ENCODE measurements at regions not wholly inside any gene's neighbourhood (a gene's known extent, or its start where the extent isn't known, plus 50 kb on each side); places are given as distances from the start of the nearest gene placed in this dataset.
"Not testable (repeated sequence)": the region's sequence is repeated elsewhere in the genome, so short reads cannot be mapped to it uniquely, and the experiment has no call there.

DNA sequence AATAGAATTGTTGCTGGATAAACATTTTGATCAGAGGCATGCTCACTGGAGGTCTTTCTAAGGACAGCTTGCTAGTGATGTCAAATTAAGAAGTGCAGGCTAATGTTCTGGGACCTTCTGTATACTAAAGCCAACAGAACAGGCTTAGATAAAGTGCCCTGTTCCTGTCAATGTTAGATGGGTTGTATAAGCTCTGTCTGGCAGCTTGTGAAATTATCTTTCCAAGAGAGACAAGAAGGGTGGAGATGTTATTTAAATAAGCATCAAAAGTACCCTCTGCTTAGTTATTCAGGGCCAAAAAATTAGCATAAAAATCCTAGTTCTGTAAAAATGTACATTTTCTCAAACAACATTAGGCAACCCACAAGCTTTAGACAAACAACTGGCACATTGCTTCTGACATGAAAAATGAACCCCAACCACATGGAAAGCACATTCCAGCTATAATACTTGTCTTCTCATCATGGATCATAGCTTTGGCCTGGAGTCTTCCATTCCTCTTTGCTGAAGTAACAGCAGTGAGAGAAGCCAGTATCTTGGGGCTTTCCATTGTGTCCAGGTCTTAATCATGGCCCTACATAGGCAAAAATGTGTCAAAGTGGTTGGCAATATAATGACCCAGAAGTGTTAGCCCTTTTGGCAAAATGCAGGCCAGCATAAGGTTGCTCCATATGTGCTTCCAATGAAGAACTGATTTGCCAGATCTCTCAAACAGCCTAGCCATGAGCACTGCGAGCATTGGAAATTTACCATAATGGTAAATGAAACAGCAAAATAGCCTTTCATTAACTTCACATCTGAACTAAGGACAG is 478.1 kb upstream of the ZNF804A start:
- no peak for DNase-seq

DNA sequence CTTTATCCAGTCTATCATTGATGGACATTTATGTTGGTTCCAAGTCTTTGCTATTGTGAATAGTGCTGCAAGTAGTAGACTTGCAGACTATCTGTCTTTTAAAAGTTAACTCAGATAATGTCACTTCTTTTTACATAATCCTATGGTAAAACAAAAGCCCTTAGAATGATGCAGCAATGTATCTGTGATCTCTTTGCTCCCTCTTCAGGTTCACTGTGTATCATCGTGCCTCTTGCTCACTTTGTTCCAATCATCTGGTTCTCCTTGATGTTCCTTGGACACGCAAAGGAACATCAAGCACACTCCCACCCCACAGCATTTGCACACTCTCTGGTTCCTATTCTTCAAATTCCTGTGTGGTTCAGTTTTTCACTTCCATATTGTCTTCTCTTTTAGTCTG is 472.5 kb upstream of the ZNF804A start:
- DNase-seq: no peak

DNA sequence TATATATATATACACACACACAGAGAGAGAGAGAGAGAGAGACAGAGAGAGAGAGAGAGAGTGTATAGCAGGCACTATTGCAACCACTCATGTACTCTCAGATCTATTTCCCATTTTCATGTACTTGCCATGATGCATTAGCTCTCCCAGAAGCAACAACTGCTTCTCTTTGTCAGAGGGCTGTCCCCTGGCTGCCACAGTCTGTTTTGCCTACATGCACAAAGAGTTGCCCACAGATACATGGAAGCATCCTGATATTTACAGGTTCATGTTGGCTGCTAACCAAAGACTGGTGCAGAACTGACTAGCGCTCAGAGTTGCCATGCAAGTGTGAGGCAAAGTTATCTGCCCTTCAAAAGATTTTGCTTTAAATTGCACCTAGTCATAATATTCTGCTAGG is 469.3 kb upstream of the ZNF804A start:
- no peak for DNase-seq

DNA sequence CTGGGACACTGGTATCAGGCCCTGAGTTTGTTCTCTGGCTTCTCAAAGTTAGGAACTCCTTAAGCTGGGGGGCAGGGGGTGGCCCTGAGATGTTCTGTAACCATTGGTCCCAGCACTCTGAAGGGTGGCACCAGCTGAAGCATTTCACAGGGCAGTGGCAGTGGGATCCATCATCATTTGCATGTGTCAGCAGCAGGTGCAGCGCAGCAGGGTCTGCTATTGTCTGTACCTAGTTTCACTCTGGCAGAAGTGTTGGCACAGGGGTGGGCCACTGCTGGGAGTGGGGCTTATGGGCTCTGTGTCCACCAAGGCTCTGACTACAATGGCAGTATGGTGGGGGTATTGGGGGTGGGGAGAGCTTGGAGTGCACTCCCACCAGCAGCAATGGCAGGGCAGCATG is 460.4 kb upstream of the ZNF804A start:
- DNase-seq: no peak

DNA sequence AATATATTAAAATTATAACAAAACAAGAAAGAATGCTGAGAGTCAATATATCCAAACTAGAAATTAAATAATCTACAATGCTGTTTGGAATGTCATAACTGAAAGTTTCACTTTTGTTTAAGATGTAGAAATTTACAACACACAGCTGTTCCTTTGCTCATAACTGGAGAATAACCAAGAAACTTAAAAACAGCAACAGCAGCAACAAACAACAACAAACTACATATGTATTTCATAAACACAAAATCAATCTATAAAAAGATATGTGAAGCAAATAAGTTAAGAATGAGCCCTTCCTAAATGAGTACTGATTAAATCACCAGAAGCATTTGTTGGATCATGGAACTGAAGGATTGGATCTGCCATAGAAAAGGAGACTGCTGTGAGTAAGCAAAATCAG is 456.5 kb upstream of the ZNF804A start:
- DNase-seq: no peak

DNA sequence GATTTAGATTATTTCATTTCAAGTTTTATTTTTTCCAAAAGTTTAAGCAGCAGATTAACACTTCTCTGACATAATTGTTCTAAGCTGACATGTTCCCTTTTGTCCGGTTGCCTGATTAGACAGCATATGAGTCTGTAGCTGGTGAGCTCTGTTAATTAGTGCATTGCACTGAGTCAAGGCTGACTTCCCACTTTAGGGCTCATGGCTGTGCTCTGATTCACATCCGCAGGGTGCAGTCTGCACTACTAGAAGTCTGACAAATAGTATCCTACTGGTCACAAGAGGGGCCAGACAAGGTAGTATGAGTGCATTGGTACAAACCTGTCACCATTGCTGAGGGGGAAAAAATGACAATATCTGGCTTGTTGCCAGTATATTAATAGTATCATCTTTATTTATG is 443.9 kb upstream of the ZNF804A start:
- DNase-seq: no peak

DNA sequence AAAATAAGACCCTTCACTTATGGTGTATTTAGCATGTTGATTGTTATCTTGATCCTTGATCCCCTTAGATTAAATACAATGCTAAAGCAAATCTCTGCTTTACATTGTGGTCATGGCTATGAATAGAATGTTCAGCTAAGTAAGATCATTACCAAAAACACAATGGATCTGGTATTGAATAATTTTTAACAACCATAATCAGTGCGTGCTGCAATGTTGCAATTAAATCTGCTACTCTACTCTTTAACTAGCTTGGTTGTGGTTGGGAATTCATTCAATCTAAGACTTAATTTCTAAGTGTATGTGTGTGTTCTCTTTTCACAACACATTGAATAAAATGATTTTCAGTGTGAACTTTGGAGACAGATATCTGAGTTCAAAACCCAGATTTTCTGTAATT is 442.5 kb upstream of the ZNF804A start:
- no peak for DNase-seq

DNA sequence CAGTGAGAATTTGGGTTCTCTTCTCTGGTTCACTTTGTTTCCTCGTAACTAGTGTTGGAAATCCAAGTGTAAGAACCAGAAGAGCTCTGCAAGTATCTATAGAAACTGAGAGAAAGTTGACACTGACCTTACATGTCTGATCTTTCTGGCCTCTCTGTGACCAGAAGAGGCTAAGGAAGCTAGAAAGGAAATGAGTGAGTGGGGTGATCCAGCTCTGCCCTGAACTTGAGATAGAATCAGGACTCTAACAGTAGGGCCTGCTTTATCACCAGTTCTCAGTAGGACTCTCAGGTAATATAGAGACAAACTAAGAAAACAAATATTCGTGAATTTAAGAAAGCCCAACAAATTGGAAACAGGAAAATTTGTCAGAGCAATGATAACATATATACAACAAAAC is 441.2 kb upstream of the ZNF804A start:
- DNase-seq: no peak

DNA sequence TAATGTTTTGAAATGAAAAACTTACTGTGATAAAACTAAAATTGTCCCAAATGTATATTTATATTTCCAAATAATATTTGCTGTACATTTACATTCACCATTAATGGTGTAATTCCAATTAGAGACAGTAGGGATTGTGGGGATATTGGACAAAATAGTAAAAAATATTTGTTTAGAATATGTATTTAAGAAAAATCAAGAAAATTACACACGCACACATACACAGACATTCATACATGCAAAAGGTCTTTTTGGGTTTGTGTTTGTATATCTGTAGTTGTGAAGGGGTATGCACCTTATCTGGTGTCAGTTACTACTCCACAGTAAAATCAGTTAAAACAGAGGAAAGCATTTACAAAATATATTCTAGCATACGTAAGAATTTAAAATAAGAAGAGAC is 435.9 kb upstream of the ZNF804A start:
- no peak for DNase-seq

DNA sequence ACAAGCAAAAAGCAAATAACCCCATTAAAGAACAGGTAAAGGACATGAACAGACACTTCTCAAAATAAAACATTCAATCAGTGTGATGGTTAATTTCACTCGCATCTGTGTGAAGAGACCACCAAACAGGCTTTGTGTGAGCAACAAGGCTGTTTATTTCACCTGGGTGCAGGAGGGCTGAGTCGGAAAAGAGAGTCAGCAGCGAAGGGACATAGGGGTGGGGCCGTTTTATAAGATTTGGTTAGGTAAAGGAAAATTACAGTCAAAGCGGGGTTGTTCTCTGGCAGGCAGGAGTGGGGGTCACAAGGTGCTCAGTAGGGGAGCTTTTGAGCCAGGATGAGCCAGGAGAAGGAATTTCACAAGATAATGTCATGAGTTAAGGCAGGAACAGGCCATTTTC is 429.5 kb upstream of the ZNF804A start:
- not testable (repeated sequence) for DNase-seq

DNA sequence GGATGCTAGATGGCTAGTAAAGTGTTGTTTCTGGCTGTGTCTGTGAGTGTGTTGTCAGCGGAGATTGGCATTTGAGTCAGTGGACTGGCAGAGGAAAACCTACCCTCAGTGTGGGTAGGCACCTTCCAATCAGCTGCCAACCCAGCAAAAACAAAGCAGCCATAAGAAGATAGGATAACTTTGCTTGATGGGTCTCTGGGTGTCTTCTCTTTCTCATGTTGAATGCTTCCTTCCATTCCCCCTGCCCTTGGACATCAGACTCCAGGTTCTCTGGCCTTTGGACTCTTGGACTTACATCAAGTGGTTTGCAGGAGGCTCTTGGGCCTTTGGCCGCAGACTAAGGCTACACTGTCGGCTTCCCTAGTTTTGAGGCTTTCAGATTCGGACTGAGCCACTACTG is 429.0 kb upstream of the ZNF804A start:
- DNase-seq: no peak

DNA sequence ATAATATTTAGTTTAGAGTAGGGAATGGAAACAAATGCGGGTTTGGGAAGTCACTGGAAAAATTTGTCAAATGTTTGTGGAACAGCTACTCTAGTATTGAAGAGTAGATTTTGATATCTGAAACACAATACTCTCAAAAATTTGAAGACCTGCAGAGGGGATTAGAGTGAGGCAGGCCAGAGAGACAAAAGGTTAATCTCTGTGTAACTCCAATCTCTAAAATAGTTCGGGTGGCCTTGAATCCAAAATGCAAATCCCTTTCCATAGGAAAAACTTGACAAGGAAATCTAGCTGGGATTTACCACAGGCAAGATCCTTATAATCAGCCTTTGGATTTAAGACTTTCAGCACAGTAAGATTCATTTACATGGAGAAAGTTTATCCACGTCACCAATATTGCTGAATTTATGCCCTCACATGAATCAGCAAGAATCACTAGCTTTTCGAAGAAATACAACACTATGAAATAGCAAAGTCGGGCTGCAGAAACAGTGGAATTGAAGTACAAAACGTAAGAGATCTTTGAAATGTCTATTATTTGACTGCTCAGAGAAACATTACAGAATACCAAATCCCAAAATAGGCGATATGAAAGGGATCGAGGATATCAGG is 423.7 kb upstream of the ZNF804A start:
- DNase-seq: no peak

DNA sequence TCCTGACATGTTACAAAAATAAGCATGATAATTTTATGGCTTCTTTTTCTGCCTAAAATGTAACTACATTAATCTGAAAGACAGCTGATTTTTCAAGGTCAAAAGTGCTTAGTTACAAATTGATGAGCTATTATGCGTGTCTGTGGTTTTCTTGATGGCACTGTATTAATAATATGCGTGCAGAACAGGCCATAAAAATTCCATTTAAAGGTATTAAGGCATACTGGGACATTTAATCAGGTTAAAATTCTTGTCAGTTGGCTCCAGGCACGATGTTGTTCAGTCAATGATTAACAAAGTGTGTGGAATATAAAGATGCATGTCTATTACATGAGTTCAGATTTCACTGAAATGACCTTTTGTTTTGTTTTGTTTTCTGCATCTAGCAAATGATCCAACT is 420.1 kb upstream of the ZNF804A start:
- DNase-seq: no peak

DNA sequence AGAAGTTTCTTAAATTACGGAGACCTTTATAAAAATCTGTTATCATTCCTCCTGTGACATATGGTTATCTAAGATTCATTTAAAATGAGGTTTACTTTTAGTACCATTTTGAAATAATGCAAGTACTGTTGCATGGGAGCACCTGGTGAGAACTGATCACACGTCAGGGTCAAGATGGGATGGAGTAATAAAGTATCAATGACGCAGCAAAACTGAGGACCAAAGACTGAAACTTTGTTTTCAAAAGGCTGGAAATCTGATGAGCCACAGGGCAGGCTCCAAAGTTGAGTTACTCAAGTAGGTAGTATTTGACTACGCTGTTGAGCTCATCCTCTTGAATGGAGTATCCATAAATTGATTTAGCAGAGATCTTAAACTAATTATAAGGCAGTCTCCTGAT is 411.9 kb upstream of the ZNF804A start:
- DNase-seq: no peak

DNA sequence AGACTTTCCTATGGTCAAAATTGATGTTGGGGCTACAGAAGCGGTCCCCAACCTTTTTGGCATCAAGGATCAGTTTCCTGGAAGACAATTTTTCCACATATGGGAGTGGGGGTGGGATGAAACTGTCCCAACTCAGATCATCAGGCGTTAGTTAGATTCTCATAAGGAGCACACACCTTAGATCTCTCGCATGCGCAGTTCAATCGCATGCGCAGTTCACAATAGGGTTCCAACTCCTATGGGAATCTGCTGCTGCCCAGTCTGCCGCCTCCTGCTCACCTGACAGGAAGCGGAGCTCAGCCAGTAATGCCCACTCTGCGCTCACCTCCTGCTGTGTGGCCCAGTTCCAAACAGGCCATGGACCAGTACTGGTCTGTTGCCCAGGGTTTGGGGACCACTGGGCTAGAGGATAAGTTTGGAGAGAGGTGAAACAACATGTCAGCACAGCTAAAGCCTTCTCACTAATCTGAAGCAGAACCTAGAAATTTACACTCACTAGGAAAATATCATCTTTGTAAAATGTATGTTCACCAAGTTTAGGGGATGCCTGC is 410.8 kb upstream of the ZNF804A start:
- no peak for DNase-seq

DNA sequence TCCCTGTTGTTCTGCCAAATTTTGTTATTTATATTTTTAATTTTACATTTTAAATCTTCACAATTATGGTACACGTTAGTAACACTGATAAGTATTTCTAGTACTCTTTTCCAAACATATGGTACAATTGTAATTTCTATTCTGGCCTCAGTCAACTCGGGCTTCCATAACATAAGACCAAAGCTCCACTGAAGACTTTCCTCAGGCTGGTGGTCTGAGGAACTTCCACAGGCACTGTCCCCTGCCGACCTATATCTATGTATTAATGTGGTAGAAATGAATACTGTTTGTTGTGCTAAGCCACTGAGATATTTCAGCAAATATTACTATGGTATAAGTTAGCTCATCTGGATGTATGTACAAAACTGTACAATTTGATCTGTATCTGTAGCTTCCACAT is 407.6 kb upstream of the ZNF804A start:
- no peak for DNase-seq

DNA sequence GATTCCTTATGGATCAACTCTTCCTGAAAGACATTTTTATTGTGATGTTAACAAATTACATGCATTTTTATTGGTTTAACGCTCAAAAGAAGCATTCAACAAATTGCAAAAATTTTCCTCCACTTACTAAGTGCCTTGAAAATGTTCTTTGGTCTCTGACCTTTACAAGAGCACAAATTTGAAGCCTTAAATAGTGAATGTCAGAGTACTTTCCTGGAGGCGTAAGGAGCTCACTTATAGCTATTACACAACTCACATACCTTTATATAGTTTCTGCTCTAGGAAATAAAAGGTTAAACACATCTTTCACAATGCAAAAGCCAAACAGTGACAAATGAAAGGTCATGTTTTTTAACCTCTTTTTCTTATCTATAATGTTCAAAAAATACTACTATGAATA is 405.7 kb upstream of the ZNF804A start:
- DNase-seq: no peak

DNA sequence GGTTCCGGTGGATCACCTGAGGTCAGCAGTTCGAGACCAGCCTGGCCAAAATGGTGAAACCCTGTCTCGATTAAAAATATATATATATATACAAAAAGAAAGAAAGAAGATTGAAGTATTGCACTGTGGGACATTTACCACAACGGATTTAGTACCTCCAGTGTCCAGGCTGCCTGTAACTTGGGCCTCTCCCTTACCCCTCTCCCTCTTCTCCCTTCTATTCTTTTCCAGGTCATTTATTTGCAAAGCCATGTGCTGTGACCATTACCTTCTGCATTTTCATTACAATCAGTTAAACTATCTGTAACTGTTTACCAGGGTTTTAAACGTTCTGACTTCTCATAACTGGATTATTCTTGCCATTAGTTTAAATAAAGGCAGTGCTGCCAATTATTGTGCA is 400.9 kb upstream of the ZNF804A start:
- DNase-seq: no peak

DNA sequence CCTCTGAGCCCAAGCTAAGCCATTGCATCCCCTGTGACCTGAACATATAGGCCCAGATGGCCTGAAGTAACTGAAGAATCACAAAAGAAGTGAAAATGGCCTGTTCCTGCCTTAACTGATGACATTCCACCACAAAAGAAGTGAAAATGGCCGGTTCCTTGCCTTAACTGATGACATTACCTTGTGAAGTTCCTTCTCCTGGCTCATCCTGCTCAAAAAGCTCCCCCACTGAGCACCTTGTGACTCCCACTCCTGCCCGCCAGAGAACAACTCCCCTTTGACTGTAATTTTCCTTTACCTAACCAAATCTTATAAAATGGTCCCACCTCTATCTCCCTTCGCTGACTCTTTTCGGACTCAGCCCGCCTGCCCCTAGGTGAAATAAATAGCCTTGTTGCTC is 399.5 kb upstream of the ZNF804A start:
- not testable (repeated sequence) for DNase-seq

DNA sequence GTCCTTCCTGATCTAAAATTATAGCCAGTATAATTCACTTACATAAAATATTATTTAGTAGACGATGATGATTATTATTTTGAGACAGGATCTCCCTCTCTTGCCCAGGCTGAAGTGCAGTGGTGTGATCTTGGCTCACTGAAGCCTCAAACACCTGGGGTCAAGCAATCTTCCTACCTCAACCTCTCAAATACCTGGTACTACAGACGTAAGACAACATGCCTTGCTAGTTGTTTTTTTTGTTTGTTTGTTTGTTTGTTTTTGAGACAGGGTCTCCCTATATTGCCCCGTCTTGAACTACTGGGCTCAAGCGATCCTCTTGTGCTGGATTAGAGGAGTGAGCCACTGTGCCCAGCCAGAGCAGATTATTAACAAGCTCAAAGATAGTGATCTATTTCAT is 399.1 kb upstream of the ZNF804A start:
- no peak for DNase-seq

DNA sequence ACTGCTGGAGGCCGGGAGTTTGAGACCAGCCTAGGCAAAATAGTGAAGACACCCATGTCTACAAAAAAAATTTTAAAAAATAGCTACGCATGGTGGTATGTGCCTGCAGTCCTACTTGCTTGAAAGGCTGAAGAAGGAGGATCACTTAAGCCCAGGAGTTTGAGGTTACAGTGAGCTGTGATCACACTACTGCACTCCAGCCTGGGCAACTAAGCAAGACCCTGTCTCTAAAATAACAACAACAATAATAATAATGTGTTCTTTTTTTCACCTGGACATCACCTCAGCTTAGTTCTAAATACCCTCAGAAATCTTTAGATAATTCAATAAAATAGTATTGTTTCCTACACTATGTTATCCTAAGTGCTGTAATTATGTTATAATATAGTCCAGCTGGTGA is 397.1 kb upstream of the ZNF804A start:
- no peak for DNase-seq

DNA sequence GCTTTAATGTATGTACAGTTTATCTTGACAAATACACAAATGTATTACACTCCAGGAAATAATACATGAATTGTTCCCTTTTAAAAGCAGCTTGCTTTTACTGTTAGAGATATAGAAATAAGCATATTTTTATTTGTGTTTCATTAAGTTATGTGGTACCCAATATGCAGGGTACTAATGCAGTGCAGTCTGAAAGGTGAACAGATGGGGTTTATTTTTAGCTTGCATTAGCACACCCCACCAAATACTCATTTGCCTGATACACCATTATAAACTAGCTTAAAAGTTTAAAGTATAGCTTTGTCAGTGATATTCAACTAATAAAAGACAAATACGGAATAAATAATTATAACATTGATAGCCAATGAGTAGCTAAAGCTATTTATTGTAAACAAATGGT is 394.7 kb upstream of the ZNF804A start:
- no peak for DNase-seq

DNA sequence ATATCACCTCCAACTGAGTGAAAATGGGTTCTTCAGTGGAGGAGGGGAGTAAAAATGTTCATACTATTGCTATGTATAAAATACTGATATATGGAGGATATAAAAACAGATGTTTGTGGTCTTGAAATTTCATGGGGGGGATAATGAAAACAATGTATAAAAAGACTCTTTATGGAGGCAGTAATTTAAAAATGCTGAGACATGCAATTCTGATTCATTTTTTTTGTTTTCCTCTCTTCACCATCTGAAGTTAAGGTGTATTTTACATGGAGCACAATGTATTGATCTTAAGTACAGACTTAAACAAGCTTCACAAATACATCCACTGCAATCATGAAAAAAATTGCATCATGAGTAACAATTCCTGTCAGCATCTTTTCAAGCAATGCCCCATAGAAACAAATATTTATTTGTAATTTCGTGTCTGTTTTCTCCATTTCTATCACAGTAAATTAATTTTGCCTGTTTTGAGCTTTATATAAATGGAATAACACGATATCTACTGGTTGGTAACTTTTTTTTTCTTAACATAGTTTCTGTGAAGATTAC is 393.2 kb upstream of the ZNF804A start:
- DNase-seq: no peak

DNA sequence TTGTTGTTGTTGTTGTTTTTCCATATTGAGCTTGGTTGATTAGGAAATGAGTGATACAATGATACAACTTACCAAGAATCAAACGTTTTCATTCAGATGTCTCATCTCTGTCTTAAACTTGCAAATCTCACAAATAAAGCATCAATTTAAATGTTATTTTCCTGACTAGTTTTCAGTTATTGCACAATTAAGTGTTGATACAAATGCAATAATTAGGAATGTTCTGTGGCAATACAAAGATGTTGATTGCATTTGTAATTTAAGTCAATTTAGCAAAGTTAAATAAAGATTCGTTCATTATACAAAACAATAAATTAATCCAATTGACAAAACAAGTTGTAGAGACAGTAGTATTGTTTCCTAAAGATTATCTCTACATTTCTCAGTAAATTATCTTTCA is 392.3 kb upstream of the ZNF804A start:
- DNase-seq: no peak

Data from occipital lobe (tissue), 1 donor.